CD4-positive, alpha-beta T cell treated with Interleukin-15 for 4 hours (primary cell): ENCODE measurements at regions not wholly inside any gene's neighbourhood (a gene's known extent, or its start where the extent isn't known, plus 50 kb on each side); places are given as distances from the start of the nearest gene placed in this dataset.
"Not testable (repeated sequence)": the region's sequence is repeated elsewhere in the genome, so short reads cannot be mapped to it uniquely, and the experiment has no call there.

Experiments
- DNase-seq: peaks from one replicate; pipeline ENCODE4 v3.0.0-alpha.2; 2020; ENCODE audit warnings: low spot score

DNA sequence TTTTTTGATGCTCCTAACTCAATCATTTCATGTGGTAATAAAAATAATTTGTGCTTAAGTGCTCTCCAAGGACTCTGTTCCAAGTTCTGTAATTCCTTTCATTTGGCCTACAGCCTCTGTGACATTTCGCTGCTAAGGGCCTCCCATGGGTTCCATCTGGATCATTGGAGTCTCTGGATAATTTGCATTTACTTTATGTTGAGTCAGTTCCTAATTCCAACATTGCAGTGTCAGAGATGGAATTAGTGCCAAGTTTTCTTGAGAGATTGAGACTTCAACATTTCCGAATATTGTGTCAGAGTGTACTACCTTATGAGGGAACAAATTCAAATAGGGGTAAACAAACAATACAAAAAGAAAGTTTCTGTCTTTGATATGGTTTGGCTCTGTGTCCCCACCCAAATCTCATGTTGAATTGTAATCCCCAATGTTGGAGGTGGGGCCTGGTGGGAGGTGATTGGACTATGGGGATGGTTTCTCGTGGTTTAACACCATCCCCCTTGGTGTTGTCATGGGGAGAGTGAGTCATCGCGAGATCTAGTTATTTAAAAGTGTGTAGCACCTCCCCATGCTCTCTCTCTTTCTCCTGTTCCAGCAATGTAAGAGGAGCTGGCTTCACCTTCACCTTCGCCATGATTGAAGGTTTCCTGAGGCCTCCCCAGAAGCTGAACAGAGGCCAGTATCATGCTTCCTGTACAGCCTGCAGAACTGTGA lies 244.1 kb upstream of the TBX18 start:
- no peak for DNase-seq

DNA sequence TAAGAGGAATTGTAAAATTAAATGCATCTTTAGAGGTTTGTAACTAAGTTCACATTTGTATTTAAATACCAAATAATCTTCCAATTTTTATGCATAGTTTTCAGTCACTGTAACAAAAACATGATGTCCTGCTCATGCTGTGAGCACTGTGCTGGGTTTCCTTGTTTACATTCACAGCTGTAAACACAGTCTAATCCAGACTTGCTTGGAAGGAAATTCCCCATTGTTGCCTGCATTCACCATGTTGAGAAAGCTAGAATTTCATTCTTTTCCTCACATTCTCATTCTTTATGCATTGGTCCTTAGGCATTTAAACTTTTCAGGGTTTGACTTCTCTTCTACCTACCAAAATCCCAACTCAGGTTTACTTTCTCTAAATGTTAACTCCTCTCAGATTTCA lies 242.0 kb upstream of the TBX18 start:
- DNase-seq, result no peak

DNA sequence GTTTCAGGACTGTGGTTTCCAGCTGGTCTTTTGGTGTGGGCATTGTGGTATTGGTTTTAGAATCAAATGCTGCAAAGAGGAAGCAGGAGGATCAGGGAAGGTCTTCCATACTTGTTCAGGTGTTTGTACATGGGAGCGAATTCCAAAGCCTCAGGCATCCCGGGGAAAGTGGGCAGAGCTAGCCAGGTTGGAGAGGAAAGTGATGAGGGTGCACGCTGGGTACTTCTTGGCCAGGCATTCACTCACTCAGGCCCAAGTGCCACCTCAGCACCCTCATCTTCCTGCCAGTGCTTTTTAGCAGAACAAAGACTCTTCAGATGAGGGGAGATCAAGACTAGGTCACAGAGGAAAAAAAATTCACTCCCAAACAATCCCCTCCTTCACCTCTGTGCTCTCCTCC lies 241.1 kb upstream of the TBX18 start:
- no peak for DNase-seq

DNA sequence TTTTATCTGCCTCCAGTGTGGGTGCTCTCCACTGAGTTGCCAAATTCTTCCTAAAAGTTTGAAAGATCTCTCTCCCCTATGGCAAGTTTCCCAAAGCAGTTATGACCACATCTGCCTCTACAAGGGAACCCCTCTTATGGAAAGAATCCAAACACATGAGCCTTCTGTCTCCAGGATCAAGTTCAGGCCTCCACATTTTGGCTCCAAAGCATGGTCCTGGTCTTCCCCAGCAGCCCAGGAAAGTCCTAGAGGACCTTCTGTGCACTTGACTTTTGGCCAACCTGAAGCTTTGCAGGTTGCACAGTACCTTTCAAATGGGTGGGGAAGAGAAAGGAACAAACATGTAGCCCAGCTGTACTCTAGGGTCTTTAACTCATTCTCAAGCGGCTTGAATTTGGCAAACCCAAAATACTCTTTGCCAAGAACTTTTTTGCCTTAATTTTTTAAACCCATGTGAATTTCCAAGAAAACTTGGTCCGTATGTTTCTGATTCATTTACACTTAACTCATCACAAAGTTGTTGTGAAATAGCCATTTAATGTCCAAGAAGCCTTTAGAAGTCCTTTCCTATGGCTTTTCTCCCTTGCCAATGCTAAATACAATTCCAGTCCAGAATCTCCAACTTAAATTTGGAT lies 240.1 kb upstream of the TBX18 start:
- DNase-seq, result no peak

DNA sequence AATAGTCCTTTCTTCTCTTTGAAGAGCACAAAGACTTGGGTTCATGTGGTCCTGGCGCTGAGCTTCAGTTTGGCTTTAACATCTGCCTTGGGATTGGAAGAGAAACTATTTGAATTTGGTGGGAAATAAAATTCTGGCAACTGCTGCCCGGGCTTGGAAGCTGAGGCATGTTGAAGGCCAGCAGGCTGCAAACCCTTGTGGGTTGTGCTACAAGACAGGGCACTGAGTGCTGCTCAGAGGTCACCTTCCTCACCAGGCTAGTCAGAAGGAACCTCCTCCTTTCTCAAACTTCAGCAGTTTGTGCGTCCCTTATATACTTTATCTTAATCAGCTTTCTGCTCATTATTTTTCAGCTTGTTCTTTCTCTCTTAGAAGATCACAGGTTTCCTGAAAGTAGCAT lies 238.4 kb upstream of the TBX18 start:
- DNase-seq, result no peak

DNA sequence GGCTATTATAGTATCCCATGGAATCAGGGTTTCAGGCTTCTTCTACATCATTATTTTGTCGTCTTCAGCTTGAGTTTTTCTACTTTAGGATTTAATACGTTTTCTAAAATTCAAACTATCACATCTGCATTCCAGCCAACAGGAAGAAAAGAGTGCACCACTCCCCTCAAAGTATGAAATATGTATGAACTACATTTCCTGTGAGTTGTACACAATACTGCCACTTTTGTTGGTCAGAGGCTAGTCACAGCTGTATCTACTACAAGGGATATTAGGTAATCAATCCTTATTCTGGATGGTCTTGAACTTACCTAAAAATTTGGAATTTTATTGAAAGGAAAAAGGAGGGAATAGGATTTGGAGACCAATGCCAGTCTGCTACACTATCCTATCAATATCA lies 235.6 kb upstream of the TBX18 start:
- DNase-seq, result no peak

DNA sequence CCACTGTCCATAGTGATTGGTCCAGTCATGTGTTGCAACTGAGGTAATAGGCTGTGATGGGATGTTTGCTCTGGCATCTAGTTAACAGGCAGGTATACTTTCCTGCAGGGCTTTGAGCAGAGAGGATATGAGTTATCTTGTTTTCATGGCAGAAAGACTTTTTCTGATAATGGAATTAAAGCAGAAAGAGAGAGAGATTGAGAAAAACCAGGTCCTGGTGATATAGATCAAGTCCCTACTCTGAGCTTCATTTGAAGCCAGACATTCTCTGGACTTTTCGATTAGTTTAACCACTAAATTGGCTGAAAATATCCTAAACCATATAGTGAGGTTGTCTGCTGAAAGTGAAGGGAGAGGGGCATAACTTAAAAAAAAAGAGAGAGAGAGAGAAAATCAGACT lies 233.8 kb upstream of the TBX18 start:
- DNase-seq, result no peak

DNA sequence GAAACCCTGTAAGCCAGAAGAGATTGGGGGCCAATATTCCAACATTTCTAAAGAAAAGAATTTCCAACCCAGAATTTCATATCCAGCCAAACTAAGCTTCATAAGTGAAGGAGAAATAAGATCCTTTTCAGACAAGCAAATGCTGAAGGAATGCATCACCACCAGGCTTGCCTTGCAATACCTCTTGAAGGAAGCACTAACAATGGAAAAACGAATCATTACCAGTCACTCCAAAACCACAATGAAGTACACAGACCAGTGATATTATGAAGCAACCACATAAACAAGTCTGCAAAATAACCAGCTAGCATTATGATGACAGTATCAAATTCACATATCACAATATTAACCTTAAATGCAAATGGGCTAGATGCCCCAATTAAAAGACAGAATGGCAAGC lies 224.4 kb upstream of the TBX18 start:
- not testable (repeated sequence) for DNase-seq

DNA sequence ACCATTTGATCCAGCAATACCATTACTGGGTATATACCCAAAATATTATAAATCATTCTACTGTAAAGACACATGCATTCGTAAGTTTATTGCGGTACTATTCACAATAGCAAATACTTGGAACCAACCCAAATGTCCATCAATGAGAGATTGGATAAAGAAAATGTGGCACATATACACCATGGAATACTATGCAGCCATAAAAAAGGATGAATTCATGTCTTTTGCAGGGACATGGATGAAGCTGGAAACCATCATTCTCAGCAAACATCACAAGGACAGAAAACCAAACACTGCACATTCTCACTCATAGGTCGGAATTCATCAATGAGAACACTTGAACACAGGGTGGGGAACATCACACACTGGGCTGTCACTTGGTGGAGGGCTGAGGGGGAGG lies 221.1 kb upstream of the TBX18 start:
- DNase-seq, result not testable (repeated sequence)

DNA sequence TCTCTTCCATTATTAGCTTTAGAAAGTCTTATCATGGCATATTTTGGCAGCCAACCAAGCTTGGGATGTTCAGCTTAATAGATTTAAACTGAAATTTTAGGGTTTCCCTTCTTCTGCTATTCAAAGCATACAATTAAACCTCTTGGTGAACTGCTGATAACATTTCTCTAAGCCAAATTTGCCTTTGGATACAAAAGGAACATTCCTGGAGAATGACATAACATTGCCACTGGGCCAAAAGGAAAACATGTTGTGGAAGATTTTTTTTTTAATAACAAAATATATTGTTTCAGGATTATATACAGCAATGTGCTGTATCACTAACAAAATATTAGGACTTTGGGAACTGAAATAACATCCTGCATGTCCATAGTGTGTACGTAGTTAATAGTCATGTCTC lies 215.1 kb upstream of the TBX18 start:
- DNase-seq, result no peak

DNA sequence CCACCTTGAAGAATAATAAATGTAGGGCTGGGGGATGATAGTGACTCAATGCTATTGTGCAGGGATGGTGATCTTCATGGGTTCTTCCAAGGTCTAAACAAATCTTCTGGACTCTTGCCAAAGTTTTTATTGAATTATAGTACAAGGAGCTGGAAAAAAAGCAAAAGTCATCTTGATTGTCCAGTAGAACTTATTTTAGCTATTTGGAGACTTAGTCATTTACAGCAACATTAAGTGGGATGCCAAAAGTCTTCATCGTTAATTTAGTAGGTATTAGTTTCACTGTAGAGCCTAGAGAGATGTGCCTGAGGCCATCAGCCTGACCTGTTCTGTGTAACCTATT lies 212.9 kb upstream of the TBX18 start:
- no peak for DNase-seq

DNA sequence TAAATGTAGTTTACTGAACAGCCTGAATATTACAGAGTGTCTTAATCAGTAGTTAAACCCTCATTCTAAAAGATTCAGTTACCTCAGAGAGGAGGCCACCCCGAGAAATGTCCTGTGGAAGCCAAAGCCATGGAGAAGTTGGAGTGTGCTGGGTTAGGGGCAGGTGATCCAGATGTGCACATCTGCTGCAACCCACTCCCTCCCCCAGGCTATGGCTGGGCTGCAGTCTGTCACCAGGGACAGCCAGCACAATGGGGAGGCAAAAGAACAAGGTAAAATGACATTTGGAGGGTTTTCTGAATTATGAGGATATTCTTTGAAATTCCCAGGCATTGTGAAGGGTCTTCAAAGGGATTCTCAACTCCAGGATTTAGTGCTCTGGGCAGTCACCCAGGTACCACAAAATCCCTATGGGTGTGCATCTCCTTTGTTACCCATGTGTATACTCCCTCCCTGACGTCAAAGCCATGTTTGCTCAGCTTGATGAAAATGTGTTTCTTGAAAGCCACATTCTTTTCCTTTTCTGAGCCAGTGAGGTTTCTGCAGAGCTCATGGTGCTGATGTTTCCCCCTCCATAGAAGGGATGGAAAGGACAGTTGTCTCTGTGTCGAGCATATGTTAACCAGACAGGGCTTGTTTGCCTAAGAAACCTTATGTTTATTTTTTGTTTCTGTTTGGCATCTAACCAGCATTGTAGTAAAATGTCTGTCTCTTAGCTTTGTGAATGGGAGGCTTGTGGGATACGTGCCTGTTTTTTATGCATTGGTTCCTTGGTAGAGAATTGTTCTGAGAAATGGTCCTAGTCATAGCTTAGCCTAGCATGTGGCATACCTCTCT lies 212.3 kb upstream of the TBX18 start:
- DNase-seq, result no peak

DNA sequence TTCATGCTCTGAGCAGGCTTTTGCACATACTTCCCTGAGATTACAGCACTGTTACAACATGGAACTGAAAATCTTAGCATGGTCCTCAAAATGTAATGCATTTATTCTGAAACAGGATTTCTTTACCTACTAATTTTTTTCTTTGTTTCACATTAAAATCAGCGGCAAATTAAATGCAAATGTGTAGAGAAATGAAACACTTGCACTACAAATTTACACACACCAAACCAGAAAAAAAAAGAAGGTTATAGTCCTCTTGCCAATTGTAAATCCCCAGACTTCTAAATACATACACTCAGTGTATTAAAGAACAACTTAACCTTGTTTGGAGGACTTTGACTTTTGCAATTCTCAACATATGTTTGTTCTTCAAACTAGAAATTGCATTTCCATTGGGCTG lies 210.9 kb upstream of the TBX18 start:
- no peak for DNase-seq

DNA sequence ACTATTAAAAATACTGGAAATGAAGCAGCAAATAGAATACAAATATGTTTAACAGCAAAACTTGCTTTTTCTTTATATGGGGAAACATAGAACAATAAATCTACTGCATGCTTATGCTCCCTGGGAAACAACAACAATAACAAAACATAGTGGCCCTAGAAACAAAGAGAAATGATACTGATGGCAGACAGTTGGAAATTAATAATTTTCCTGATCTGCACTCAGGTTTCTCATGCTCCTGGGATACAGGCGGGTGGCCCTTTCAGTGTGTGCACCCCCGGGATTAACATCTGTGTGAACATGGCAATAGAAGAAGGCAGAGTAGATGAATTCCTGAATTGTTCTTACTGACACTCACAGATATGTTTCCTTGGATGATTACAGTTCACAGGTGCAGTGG lies 209.2 kb upstream of the TBX18 start:
- DNase-seq, result no peak

DNA sequence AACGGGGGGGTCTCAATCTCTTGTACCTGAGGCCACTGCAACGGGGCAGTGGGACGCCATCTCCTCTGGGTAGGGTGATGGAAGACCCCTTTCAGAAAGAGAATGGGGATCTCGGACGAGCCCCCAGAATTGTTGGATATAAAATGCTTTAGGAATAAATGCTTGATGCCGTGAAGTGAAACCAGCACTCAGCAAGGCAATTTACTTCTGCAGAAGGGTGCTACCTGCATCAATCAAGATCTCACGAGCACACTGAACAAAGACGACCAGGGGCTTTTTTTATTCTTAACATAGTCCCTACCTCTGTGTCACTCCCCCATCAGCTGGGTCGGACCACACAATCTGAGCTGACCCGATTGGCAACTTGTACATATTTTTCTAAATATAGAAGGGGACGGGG lies 203.6 kb upstream of the TBX18 start:
- no peak for DNase-seq

DNA sequence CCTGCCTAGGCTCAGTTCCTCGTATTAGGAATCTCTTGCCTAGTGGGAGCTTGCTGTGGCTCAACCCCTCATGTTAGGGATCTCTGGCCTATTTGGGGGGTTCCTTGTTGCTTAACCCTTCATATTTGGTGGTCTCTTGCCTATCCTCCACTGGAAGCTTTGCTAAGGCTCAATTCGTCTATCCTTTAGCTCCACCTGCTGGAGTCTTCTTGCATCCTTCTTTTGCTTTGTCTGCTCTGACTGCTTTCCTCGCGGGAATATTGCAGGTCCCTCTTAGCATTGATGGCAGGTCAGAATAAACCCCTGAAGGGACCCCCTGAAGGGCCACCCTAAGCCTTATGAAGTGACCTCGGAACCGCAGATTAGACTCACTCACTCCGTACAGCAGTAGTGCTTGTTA lies 203.0 kb upstream of the TBX18 start:
- DNase-seq, result no peak

DNA sequence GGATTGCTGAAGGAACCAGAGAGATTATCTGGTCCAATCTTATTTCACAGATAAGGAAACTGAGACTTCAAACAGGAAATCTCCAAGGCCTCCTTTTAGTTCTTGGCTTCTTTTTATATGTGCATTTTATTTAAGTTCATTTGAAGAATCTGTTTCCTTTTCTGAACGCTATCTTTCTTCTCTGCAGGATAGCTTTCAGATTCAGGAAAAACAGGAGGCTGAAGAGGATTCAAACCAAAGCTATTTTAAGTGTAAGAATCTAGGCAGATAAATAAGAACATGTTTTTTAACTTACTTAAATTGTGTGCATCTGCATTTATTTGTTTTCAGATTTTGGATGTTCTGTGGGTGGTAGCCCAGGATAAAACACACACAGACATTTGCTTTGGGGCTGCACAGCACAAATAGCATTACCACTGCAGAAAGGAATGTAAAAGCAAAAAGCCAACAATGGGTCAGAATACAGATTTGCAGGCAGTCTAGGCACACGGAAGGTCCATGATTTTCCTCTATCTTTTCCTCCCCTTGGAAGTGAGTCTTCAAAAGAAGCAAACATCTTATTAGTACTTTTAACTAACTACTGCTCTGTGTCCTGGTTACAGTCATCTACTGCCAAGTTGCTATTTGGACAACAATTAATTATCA lies 188.8 kb upstream of the TBX18 start:
- DNase-seq, result no peak

DNA sequence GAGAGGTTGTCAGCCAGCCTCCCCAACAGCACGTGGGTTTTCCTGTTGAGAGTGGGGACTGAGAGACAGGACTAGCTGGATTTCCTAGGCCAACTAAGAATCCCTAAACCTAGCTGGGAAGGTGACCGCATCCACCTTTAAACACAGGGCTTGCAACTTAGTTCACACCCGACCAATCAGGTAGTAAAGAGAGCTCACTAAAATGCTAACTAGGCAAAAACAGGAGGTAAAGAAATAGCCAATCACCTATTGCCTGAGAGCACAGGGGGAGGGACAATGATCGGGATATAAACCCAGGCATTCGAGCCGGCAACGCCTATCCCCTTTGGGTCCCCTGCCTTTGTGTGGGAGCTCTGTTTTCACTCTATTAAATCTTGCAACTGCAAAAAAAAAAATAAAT lies 180.5 kb upstream of the TBX18 start:
- DNase-seq, result not testable (repeated sequence)

DNA sequence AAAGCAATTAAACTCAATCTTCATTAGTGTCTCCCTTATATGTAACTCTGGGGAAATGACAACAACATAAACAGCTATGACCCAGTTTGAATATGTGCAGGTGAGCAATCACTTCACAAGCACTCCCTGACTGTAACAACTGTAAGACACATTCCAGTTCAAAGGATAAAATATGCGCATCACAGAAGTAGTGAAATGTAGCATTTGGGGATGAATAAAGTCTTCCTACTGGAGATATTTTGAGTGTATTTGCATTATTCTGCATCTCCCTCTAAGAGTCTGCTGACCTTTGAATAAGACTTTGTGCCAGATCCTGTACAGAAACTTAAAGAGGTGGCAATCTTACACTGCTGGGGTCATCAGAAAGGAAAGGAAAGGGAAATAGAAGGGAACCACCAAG lies 179.5 kb upstream of the TBX18 start:
- no peak for DNase-seq

DNA sequence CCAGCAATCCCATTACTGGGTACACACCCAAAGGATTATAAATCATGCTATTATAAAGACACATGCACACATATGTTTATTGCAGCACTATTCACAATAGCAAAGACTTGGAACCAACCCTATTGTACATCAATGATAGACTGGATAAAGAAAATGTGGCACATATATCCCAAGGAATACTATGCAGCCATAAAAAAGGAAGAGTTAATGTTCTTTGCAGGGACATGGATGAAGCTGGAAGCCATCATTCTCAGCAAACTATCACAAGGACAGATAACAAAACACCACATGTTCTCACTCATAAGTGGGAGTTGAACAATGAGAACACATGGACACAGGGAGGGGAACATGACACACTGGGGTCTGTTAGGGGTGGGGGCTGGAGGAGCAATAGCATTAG lies 177.2 kb upstream of the TBX18 start:
- not testable (repeated sequence) for DNase-seq

DNA sequence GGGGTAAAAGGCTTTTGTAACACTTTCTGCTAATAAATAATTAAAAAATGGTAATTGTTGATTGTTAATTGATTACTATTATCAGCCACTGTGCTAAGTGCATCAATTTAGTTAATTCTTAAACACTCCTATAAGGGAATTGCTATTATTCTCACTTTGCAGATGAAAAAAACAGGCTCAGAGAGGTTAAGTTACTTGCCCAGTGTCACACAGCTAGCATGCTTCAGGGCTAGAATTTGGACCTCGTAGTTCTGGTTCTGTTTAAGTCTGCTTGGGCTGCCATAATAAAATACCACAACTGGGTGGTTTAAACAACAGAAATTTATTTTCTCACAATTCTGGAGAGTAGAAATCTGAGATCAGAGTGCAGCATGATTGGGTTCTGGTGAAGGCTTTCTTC lies 164.8 kb upstream of the TBX18 start:
- no peak for DNase-seq

DNA sequence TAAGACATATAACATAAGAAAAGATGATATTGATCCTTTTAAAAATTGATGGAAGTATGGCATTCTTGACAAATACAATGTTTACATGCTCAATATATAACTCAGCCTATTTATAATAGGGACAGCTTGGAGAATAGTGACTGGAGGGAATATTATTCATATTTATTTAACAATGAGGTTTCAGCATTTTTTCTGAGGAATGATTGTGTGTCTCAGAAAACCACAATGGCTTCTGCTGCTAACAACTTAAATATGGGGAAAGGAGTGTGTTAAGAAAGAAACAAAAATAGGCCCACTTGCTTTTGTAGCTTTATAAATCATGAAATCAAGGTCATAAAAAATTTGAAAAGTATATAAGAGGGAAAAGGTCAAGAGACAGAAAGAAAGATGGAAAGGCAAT lies 163.2 kb upstream of the TBX18 start:
- DNase-seq, result no peak
